K562 (cell line): ENCODE measurements at regions not wholly inside any gene's neighbourhood (a gene's known extent, or its start where the extent isn't known, plus 50 kb on each side); places are given as distances from the start of the nearest gene placed in this dataset.

Source experiments
- ATAC-seq: fragments of 200-7000 bp; cut with Tn5 transposase; 3 replicates; pipeline ENCODE4 v1.9.1; 2020; ENCODE audit warnings: moderate library complexity
- BruUV-seq: library from RNA; stranded (reverse); fragments of 400-500 nt; replicated peaks from 2 replicates; lab custom pipeline; 2021; lab: Mats Ljungman, UMichigan
- CTCF ChIA-PET: fragments of 300-600 bp; formaldehyde crosslinking; extraction: SDS; loops from one replicate; lab custom pipeline; 2021; ENCODE audit warnings: low intra/inter-chr PET ratio; lab: Yijun Ruan, JAX
- POLR2A ChIA-PET: fragments of 300-600, 350-650 bp; sonication (Branson Sonifier 250); formaldehyde crosslinking; extraction: SDS; loops from one replicate; lab custom pipeline; 2021; ENCODE audit warnings: antibody characterized with exemption, inconsistent platforms; lab: Yijun Ruan, JAX
- DNase-seq, 4 experiments: peaks; one replicate each; pipeline versions ENCODE4 v3.0.0 to v3.0.0-alpha.2; 2011 to 2018; ENCODE audit warnings: low spot score in 3 of 4, mixed read lengths in 3 of 4; ENCODE audit errors: extremely low read depth in 1 of 4
- FAIRE-seq: peaks from 2 replicates; lab custom pipeline; 2011; peaks lifted over from hg19 to GRCh38; lab: Jason Lieb, UNC
- H2AFZ ChIP-seq: 2 replicates; pipeline ENCODE4 v1.6.0; 2011; ENCODE audit warnings: low read depth, low read length, control low read depth, inconsistent platforms
- H3K27ac ChIP-seq: fragments of 200-600 bp; 3 replicates; pipeline ENCODE4 v1.8.0; 2011; ENCODE audit warnings: low read depth, mild to moderate bottlenecking, control low read depth, inconsistent platforms, low read length, moderate library complexity, mixed read lengths; ENCODE audit errors: extremely low read depth
- H3K27me3 ChIP-seq, 2 experiments: fragments of 300-600 bp in 1 of 2; 2 replicates in 1 of 2; 3 replicates in 1 of 2; pipeline versions ENCODE4 v1.6.0 to v1.8.0; 2011; ENCODE audit warnings: inconsistent platforms in 2 of 2, low read length in 2 of 2, mild to moderate bottlenecking in 1 of 2, mixed read lengths in 1 of 2, moderate library complexity in 1 of 2; ENCODE audit not compliant: control insufficient read depth in 2 of 2, insufficient read depth in 2 of 2
- H3K36me3 ChIP-seq: fragments of 300-600 bp; 3 replicates; pipeline ENCODE4 v1.8.0; 2011; ENCODE audit warnings: mild to moderate bottlenecking, low read length, inconsistent platforms; ENCODE audit not compliant: control insufficient read depth, insufficient read depth
- H3K4me1 ChIP-seq, 2 experiments: fragments of 200-600 bp in 1 of 2; replicated peaks in 1 of 2; 2 replicates in 1 of 2; 3 replicates in 1 of 2; pipeline versions ENCODE4 v1.5.1 to v1.8.0; 2011; ENCODE audit warnings: inconsistent platforms in 2 of 2, low read length in 2 of 2, mild to moderate bottlenecking in 1 of 2, mixed read lengths in 1 of 2, moderate library complexity in 1 of 2; ENCODE audit not compliant: control insufficient read depth in 2 of 2, insufficient read depth in 2 of 2
- H3K4me2 ChIP-seq: 2 replicates; pipeline ENCODE4 v1.6.1; 2011; ENCODE audit warnings: low read length, control low read depth, inconsistent platforms, mixed read lengths; ENCODE audit not compliant: insufficient read depth
- H3K4me3 ChIP-seq: fragments of 200-600 bp; sonication (generic), shearing (Covaris generic); 2 replicates; pipeline ENCODE4 v1.5.1; 2016; ENCODE audit warnings: control low read depth, inconsistent platforms
- H3K79me2 ChIP-seq: fragments of 200-600 bp; 3 replicates; pipeline ENCODE4 v1.8.0; 2011; ENCODE audit warnings: low read length, inconsistent platforms; ENCODE audit not compliant: control insufficient read depth, insufficient read depth
- H3K9ac ChIP-seq, 2 experiments: 2 replicates each; pipeline versions ENCODE4 v1.6.0 to v1.6.1; 2011; ENCODE audit warnings: low read depth in 2 of 2, low read length in 2 of 2, control low read depth in 1 of 2, inconsistent platforms in 1 of 2, mild to moderate bottlenecking in 1 of 2, mixed read lengths in 1 of 2; ENCODE audit not compliant: insufficient read depth in 1 of 2
- H3K9me1 ChIP-seq: one replicate; pipeline ENCODE4 v1.6.0; 2011; ENCODE audit warnings: inconsistent platforms, mild to moderate bottlenecking, low read length, moderate library complexity; ENCODE audit not compliant: control insufficient read depth, insufficient read depth
- H3K9me3 ChIP-seq: replicated peaks from 2 replicates; pipeline ENCODE4 v1.5.1; 2011; ENCODE audit warnings: low read depth, low read length, inconsistent platforms; ENCODE audit not compliant: control insufficient read depth, insufficient read depth
- H4K20me1 ChIP-seq: replicated peaks from 2 replicates; pipeline ENCODE4 v1.6.1; 2011; ENCODE audit warnings: low read length, inconsistent platforms, mixed read lengths; ENCODE audit not compliant: control insufficient read depth, insufficient read depth
- C11orf30 ChIP-seq: fragments of 450-650 bp; IDR thresholded peaks from 2 replicates; pipeline ENCODE4 v1.6.1; 2016; ENCODE audit warnings: low read depth, mild to moderate bottlenecking
- EGR1 ChIP-seq: fragments of 450-650 bp; conservative IDR thresholded peaks from 2 replicates; pipeline ENCODE4 v1.6.1; 2017; ENCODE audit warnings: mild to moderate bottlenecking
- FOXK2 ChIP-seq, 2 experiments: fragments of 450-650 bp; IDR thresholded peaks in 1 of 2; conservative IDR thresholded peaks in 1 of 2; 2 replicates each; pipeline ENCODE4 v1.6.1; 2016; ENCODE audit warnings: low read depth in 2 of 2, mild to moderate bottlenecking in 1 of 2
- GATAD2B ChIP-seq: fragments of 450-650 bp; IDR thresholded peaks from 2 replicates; pipeline ENCODE4 v1.6.1; 2017; ENCODE audit warnings: mild to moderate bottlenecking, borderline replicate concordance
- MCM3 ChIP-seq: fragments of 450-650 bp; IDR thresholded peaks from 2 replicates; pipeline ENCODE4 v1.6.1; 2016
- NFATC3 ChIP-seq: fragments of 450-650 bp; IDR thresholded peaks from 2 replicates; pipeline ENCODE4 v1.6.1; 2017; ENCODE audit warnings: mild to moderate bottlenecking
- POLR2AphosphoS2 ChIP-seq: IDR thresholded peaks from 2 replicates; pipeline ENCODE4 v1.6.1; 2012; ENCODE audit warnings: low read length, improper control_type of control experiment
- RAD21 ChIP-seq, 2 experiments: fragments of 250-450 bp in 1 of 2; fragments of 450-650 bp in 1 of 2; sonication (Bioruptor Pico) in 1 of 2; formaldehyde crosslinking in 1 of 2; IDR thresholded peaks in 1 of 2; conservative IDR thresholded peaks in 1 of 2; 2 replicates each; pipeline versions ENCODE4 v1.4.0 to v1.8.0; 2020 to 2022; ENCODE audit warnings: mild to moderate bottlenecking in 2 of 2, moderate library complexity in 1 of 2
- RBBP5 ChIP-seq: fragments of 200-600 bp; sonication (generic); IDR thresholded peaks from 2 replicates; pipeline ENCODE4 v1.6.1; 2012; ENCODE audit warnings: borderline replicate concordance, mild to moderate bottlenecking, low read length, control low read depth, inconsistent platforms; ENCODE audit not compliant: insufficient read depth, poor library complexity, severe bottlenecking
- RBM14 ChIP-seq: fragments of 200-400 bp; formaldehyde crosslinking; IDR thresholded peaks from 2 replicates; pipeline ENCODE4 v1.6.1; 2018; ENCODE audit warnings: low read depth, mild to moderate bottlenecking, low read length, moderate library complexity, borderline replicate concordance; ENCODE audit not compliant: insufficient read depth
- TEAD4 ChIP-seq, 2 experiments: sonication (generic) in 1 of 2; formaldehyde crosslinking in 1 of 2; IDR thresholded peaks; 2 replicates each; pipeline versions ENCODE4 v1.6.1 to v1.8.0; 2012 to 2022; ENCODE audit warnings: borderline replicate concordance in 1 of 2, inconsistent platforms in 1 of 2, low read length in 1 of 2, mild to moderate bottlenecking in 1 of 2, missing genetic modification reagents in 1 of 2
- ZNF316 ChIP-seq: fragments of 450-650 bp; IDR thresholded peaks from 2 replicates; pipeline ENCODE4 v1.6.1; 2016
- ZNF324 ChIP-seq: fragments of 250-450 bp; sonication (Bioruptor Pico); IDR thresholded peaks from 2 replicates; pipeline ENCODE4 v1.4.0; 2020; ENCODE audit warnings: mild to moderate bottlenecking
- ZNF347 ChIP-seq: fragments of 450-650 bp; formaldehyde crosslinking; IDR thresholded peaks from 2 replicates; pipeline ENCODE4 v1.4.0; 2020; ENCODE audit warnings: low read depth, mild to moderate bottlenecking, moderate library complexity
- ZNF384 ChIP-seq: IDR thresholded peaks from 2 replicates; pipeline ENCODE4 v1.6.1; 2012; ENCODE audit warnings: low read depth, low read length, improper control_type of control experiment
- ZNF431 ChIP-seq: sonication (generic); formaldehyde crosslinking; IDR thresholded peaks from 2 replicates; pipeline ENCODE4 v1.8.0; 2022; ENCODE audit warnings: mild to moderate bottlenecking, missing genetic modification reagents
- ZNF561 ChIP-seq: fragments of 450-650 bp; formaldehyde crosslinking; conservative IDR thresholded peaks from 2 replicates; pipeline ENCODE4 v1.4.0; 2020; ENCODE audit warnings: mild to moderate bottlenecking, moderate library complexity
- ZNF76 ChIP-seq: fragments of 250-450 bp; sonication (Bioruptor Pico); IDR thresholded peaks from 2 replicates; pipeline ENCODE4 v1.4.0; 2020; ENCODE audit warnings: mild to moderate bottlenecking, moderate library complexity, borderline replicate concordance
- ZSCAN29 ChIP-seq: fragments of 450-650 bp; IDR thresholded peaks from 2 replicates; pipeline ENCODE4 v1.6.1; 2017
- WGBS: fragments of 100-300 bp; shearing (Covaris generic); methylation state at CpG from one replicate; pipeline ENCODE4 v1.1.6; 2016; ENCODE audit warnings: low coverage, mixed read lengths; ENCODE audit not compliant: insufficient coverage; ENCODE audit errors: missing lambda C conversion rate; 5-methylcytosine and 5-hydroxymethylcytosine counted together
- in situ Hi-C: fragments of 300-500 bp; cut with MboI; formaldehyde crosslinking; loops from 4 replicates; pipeline ENCODE4 v1.15.0; 2018; ENCODE audit warnings: inconsistent platforms, mixed read lengths
- intact Hi-C: fragments of 100-400 bp; cut with micrococcal nuclease; formaldehyde crosslinking; loops from 2 replicates; pipeline ENCODE4 v1.14.2; 2022
- TF ChIP-seq, protein P1 (sequence below): fragments of 250-450 bp; sonication (Bioruptor Pico); IDR thresholded peaks from 2 replicates; pipeline ENCODE4 v1.8.0; 2022; ENCODE audit warnings: inconsistent platforms, mild to moderate bottlenecking, moderate library complexity, borderline replicate concordance

DNA sequence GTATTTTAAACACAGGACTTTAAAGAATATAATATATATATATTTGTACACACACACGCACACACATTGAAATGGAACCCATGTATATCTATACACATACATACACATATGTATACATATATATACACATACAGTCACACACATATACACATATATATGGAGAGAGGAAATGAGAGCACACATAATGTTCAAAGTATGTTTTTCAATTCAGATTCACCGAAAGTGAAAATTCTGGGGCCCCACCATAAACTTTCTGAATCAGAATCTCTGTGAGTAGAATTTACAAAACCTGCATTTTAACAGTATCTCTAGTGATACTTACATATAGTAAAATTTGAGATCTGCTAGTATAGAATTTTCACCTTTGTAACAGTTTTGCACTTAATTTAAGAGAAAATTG lies 60.4 kb upstream of the OBI1 start (continued):
- TF ChIP-seq TEAD4 (IDR thresholded peaks at IDR 0.05; ENCODE audit: low read length) (no peak), TEAD4 (CRISPR knock-in tag; IDR thresholded peaks at IDR 0.05; ENCODE audit: borderline replicate concordance) (no peak), ZNF347 (CRISPR knock-in tag) (no peak), ZSCAN29 (no peak), ZNF316 (no peak)
- TF ChIP-seq, protein P1, sequence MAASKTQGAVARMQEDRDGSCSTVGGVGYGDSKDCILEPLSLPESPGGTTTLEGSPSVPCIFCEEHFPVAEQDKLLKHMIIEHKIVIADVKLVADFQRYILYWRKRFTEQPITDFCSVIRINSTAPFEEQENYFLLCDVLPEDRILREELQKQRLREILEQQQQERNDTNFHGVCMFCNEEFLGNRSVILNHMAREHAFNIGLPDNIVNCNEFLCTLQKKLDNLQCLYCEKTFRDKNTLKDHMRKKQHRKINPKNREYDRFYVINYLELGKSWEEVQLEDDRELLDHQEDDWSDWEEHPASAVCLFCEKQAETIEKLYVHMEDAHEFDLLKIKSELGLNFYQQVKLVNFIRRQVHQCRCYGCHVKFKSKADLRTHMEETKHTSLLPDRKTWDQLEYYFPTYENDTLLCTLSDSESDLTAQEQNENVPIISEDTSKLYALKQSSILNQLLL (CRISPR knock-in tag) = no peak

DNA sequence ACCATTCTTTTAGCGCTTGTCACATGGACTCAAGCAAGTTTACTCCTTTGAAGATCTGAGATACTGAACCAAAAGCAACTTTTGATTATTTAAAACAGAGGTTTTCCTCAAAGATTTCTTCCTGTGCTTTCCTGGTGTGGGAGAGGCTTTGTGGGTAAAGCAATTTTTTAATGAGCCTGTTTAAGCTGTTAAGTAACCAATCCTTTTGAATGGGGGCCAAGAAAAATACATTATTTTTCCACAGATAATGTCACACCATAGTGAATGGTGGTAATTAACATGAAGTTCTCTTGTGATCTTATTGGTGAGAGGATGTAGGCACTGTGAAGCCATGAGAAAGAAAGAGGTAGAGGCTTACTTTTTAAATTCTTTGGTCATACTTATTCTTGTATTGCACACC lies 55.8 kb upstream of the OBI1 start:
- no peak overlapping the region for H3K4me3 ChIP-seq
- no peaks in the 10 kb centered on the region for H3K9me3 ChIP-seq
- H3K36me3 ChIP-seq = no peaks in the 10 kb centered on the region
- CTCF ChIA-PET = no interaction called here
- FAIRE-seq = no peak
- TF ChIP-seq ZNF324 (CRISPR knock-in tag) = no peak
- TF ChIP-seq EGR1 = no peak
- TF ChIP-seq ZNF431 (CRISPR knock-in tag) = no peak
- no peak for TF ChIP-seq ZNF561 (CRISPR knock-in tag)
- no peak for TF ChIP-seq NFATC3
- no peak for TF ChIP-seq ZNF76
- TF ChIP-seq C11orf30 = no peak
- TF ChIP-seq RBBP5 = no peak
- TF ChIP-seq ZNF384 = no peak
- no peak for TF ChIP-seq POLR2AphosphoS2
- no peak for TF ChIP-seq MCM3
- no peak for TF ChIP-seq RAD21 (CRISPR knock-in tag; conservative IDR thresholded peaks at IDR 0.05 in 1 of 2, IDR thresholded peaks at IDR 0.05 in 1 of 2)
- no peak for TF ChIP-seq RBM14
- no peak for TF ChIP-seq GATAD2B
- no peak for TF ChIP-seq FOXK2 (conservative IDR thresholded peaks at IDR 0.05 in 1 of 2, IDR thresholded peaks at IDR 0.05 in 1 of 2; ENCODE audit: low read depth in 2 of 2)
- TF ChIP-seq, all 486 proteins: peak for 0
- in situ Hi-C loops = no loop called here
- Histone ChIP-seq H3K4me1 (no peaks in the 10 kb centered on the region), H3K9me1 (no peaks in the 10 kb centered on the region), H3K9ac (no peak overlapping the region), H3K79me2 (no peaks in the 10 kb centered on the region), H3K27me3 (no peaks in the 10 kb centered on the region), H4K20me1 (no peaks in the 10 kb centered on the region), H3K27ac (no peak overlapping the region), H2AFZ (no peak overlapping the region), H3K4me2 (no peak overlapping the region)
- DNase-seq = no peak
- ATAC-seq = no peak
- intact Hi-C loops = no loop called here
- POLR2A ChIA-PET = no interaction called here
- BruUV-seq = no TSS peak
- WGBS = 0% methylated on average over 1 of the region's 1 CpG
